Mesendoderm (in vitro differentiated cells): ENCODE measurements at regions not wholly inside any gene's neighbourhood (a gene's known extent, or its start where the extent isn't known, plus 50 kb on each side); places are given as distances from the start of the nearest gene placed in this dataset.
"Not testable (repeated sequence)": the region's sequence is repeated elsewhere in the genome, so short reads cannot be mapped to it uniquely, and the experiment has no call there.

Experiments
- DNase-seq: peaks from one replicate; pipeline ENCODE4 v3.0.0; 2013
- H2AK5ac ChIP-seq: 2 replicates; pipeline ENCODE4 v1.6.1; 2013; ENCODE audit warnings: low read length, inconsistent platforms
- H2BK120ac ChIP-seq: 2 replicates; pipeline ENCODE4 v1.6.1; 2013; ENCODE audit warnings: low read depth, mild to moderate bottlenecking, low read length, moderate library complexity, mixed read lengths
- H2BK15ac ChIP-seq: replicated peaks from 2 replicates; pipeline ENCODE4 v1.6.1; 2013; ENCODE audit warnings: low read depth, mild to moderate bottlenecking, moderate library complexity
- H2BK5ac ChIP-seq: 2 replicates; pipeline ENCODE4 v1.6.1; 2013; ENCODE audit warnings: low read length, inconsistent platforms
- H3K18ac ChIP-seq: 2 replicates; pipeline ENCODE4 v1.6.1; 2013; ENCODE audit warnings: mild to moderate bottlenecking, low read length, mixed read lengths
- H3K23ac ChIP-seq: one replicate; pipeline ENCODE4 v1.6.1; 2013; ENCODE audit warnings: low read length
- H3K27ac ChIP-seq: 2 replicates; pipeline ENCODE4 v1.5.1; 2013; ENCODE audit warnings: low read depth, mild to moderate bottlenecking, inconsistent platforms, low read length, moderate library complexity
- H3K27me3 ChIP-seq: 2 replicates; pipeline ENCODE4 v1.6.1; 2013; ENCODE audit warnings: low read length, control low read depth, mild to moderate bottlenecking, inconsistent platforms; ENCODE audit not compliant: insufficient read depth, poor library complexity
- H3K36me3 ChIP-seq: 2 replicates; pipeline ENCODE4 v1.6.1; 2013; ENCODE audit warnings: low read length, inconsistent platforms; ENCODE audit not compliant: control insufficient read depth, insufficient read depth
- H3K4ac ChIP-seq: one replicate; pipeline ENCODE4 v1.6.1; 2013; ENCODE audit warnings: low read depth, mild to moderate bottlenecking, low read length, moderate library complexity
- H3K4me1 ChIP-seq: 2 replicates; pipeline ENCODE4 v1.6.1; 2013; ENCODE audit warnings: low read depth, low read length, inconsistent platforms; ENCODE audit not compliant: control insufficient read depth
- H3K4me2 ChIP-seq: 2 replicates; pipeline ENCODE4 v1.6.1; 2013; ENCODE audit warnings: low read length
- H3K4me3 ChIP-seq: 2 replicates; pipeline ENCODE4 v1.5.1; 2013; ENCODE audit warnings: mild to moderate bottlenecking, low read length
- H3K56ac ChIP-seq: one replicate; pipeline ENCODE4 v1.6.1; 2013; ENCODE audit warnings: low read length
- H3K79me1 ChIP-seq: 2 replicates; pipeline ENCODE4 v1.6.1; 2013; ENCODE audit warnings: low read length, inconsistent platforms
- H3K79me2 ChIP-seq: 2 replicates; pipeline ENCODE4 v1.6.1; 2013; ENCODE audit warnings: mild to moderate bottlenecking, low read length; ENCODE audit not compliant: control insufficient read depth, insufficient read depth
- H3K9ac ChIP-seq: 2 replicates; pipeline ENCODE4 v1.6.1; 2013; ENCODE audit warnings: low read length, inconsistent platforms
- H4K5ac ChIP-seq: one replicate; pipeline ENCODE4 v1.6.1; 2013; ENCODE audit warnings: low read length
- H4K8ac ChIP-seq: one replicate; pipeline ENCODE4 v1.6.1; 2013; ENCODE audit warnings: low read depth, mild to moderate bottlenecking, control low read depth, low read length, moderate library complexity
- WGBS: extraction: QIAGEN DNeasy Blood & Tissue Kit; methylation state at CpG from one replicate; pipeline ENCODE4 v1.1.7; 2013; ENCODE audit warnings: low lambda C conversion rate, missing lambda C conversion rate; ENCODE audit not compliant: insufficient coverage; ENCODE audit errors: extremely low coverage; 5-methylcytosine and 5-hydroxymethylcytosine counted together

DNA sequence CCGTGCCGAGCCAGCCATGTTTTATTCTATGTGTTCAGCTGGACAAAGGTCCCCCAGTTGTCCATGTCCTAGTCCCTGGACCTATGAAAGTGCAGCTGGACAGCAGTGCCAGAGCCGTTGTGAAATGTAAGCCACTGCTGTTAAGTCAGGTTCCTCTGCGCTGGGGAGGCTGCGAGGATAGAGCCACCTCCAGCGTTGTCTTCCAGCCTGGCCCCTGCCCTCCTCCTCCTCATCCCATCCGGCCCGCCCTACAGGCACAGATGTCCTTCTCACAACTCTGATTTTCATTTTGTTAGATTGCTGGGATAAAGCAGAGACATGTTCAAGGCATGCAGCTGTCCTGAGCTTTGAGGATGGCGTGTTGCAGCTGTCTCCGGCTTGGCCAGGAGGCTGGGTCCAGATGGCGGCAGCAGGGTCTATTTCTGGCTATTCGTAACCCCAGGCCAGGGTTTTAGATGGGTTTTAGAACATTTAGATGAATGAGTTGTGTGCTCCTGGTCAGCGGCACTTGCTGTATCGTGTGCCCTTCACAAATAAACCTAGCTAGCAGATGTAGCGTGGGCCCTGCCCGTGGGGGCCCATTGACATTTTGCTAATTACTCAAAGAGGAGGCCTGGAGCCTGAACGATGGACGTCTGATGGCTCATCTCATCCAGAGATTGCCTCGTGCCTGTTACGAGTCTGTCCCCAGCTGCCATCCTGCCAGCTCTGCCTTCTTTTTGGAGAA lies 185.7 kb downstream of the LAT start:
- H3K79me1 ChIP-seq, H3K4me3 ChIP-seq, H4K5ac ChIP-seq, H3K9ac ChIP-seq, H3K23ac ChIP-seq, H3K4me1 ChIP-seq, H2AK5ac ChIP-seq, H2BK15ac ChIP-seq, H3K27me3 ChIP-seq, H3K79me2 ChIP-seq, H3K27ac ChIP-seq, H3K56ac ChIP-seq, H3K4ac ChIP-seq, H2BK5ac ChIP-seq, H3K18ac ChIP-seq, H4K8ac ChIP-seq, DNase-seq, H2BK120ac ChIP-seq, H3K36me3 ChIP-seq, H3K4me2 ChIP-seq: not testable (repeated sequence)
- no CpG with 5 or more reads among the region's 20 CpGs for WGBS

DNA sequence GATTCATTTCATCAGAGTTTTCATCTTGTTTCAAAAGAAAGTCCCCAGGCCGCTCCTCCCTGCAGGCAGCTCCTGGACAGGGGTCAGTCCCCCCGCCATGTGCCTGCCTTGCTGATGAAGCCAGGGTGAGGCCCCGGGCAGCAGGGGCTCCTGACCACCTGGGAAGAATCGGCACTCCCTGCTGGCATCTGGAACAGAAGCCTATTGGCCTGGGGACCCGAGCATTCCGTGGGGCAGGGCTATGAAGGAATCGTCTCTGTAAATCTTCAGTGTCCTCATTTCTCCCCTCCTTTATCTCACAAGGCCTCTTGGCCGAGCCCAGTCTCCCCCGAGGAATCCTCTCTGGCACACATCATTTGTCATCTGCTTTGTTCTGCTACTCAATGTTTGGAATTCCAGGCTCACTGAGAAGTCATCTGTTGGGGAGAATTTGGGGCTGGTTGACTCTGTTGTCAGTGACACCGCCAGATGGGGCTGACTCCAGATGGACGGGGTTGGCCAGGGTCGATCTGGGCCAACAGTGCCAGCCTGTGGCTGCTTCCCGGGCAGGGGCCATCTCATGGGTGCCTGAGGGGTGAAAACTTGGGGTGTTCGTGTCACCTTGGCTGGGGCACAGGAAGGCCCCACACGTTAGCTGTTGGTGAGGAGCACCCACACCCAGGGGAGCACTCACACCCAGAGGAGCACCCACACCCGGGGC lies 184.6 kb downstream of the LAT start:
- not testable (repeated sequence) for H3K4me1 ChIP-seq, H3K27ac ChIP-seq, H3K27me3 ChIP-seq, H3K18ac ChIP-seq, H3K4me3 ChIP-seq, H4K5ac ChIP-seq, H3K9ac ChIP-seq, DNase-seq, H4K8ac ChIP-seq, H3K79me1 ChIP-seq, H3K23ac ChIP-seq, H2BK5ac ChIP-seq, H3K4me2 ChIP-seq, H3K56ac ChIP-seq, H2AK5ac ChIP-seq, H3K79me2 ChIP-seq, H3K4ac ChIP-seq, H2BK120ac ChIP-seq, H2BK15ac ChIP-seq, H3K36me3 ChIP-seq
- WGBS: no CpG with 5 or more reads among the region's 16 CpGs

DNA sequence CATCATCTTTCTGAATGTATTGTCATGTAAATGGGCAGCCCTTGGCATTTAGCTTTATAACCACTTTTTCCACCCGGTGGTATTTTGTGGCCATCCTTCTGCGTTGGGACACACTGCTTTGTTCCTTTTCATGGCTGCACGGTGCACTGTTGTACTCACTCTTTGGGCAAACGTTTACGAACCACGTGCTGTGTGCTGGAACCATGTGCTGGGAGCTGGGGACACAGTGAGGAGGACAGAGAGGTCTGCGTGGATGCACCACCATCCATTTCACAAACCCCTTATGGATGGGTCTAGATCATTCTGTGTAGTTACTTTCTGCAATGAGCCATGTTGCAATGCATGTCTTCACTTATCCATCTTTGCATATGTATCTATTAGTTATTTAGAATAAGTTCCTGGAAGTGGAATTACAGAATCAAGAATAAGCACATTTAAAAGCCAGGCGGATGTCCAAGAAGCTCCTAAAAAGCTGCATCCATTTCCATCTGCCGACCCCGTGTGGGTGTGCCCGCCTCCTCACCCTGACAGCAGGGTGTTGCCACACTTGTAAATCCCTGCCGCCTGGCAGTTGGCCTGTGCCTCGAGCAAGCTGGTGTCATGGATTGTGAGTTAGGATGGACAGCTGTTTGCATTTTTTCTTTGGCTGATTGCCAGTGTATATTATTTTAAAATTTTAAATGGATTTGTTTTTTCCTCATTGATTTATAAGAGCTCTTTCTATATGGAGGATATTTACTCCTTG lies 183.8 kb downstream of the LAT start:
- H4K8ac ChIP-seq, H3K4me3 ChIP-seq, H3K36me3 ChIP-seq, H3K4me2 ChIP-seq, H3K4ac ChIP-seq, DNase-seq, H3K9ac ChIP-seq, H3K79me1 ChIP-seq, H3K79me2 ChIP-seq, H3K56ac ChIP-seq, H4K5ac ChIP-seq, H2AK5ac ChIP-seq, H3K23ac ChIP-seq, H3K18ac ChIP-seq, H2BK5ac ChIP-seq, H2BK120ac ChIP-seq, H3K27ac ChIP-seq, H3K27me3 ChIP-seq, H2BK15ac ChIP-seq, H3K4me1 ChIP-seq: not testable (repeated sequence)
- WGBS: no CpG with 5 or more reads among the region's 13 CpGs

DNA sequence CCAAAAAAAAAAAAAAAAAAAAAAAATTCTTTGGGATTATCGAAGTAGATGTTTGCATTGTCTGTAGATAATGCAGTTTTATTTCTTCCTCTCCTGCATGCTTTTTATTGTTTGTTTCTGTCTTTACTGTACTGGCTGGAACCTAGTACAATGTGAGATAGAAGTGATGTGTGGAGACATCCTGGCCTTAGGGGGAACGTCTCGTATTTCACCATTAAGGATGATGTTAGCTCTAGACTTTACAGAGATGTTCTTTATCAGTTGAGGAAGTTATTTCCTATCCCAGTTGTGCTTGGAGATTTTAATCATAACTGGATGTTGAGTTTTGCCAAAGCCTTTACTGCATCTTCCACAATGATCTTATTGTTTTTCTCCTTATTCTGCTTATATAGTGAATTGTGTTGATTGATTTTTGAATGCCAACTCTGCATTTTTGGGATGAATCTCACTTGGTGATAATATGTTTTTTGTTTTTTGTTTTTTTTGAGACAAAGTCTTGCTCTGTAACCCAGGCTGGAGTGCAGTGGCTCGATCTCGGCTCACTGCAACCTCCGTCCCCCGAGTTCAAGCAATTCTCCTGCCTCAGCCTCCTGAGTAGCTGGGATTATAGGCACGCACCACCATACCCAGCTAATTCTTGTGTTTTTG lies 179.7 kb downstream of the LAT start:
- H3K18ac ChIP-seq, DNase-seq, H4K5ac ChIP-seq, H3K79me1 ChIP-seq, H2AK5ac ChIP-seq, H3K36me3 ChIP-seq, H4K8ac ChIP-seq, H2BK120ac ChIP-seq, H2BK15ac ChIP-seq, H3K4me3 ChIP-seq, H3K27me3 ChIP-seq, H3K4ac ChIP-seq, H3K27ac ChIP-seq, H3K56ac ChIP-seq, H3K4me2 ChIP-seq, H3K23ac ChIP-seq, H3K9ac ChIP-seq, H3K4me1 ChIP-seq, H3K79me2 ChIP-seq, H2BK5ac ChIP-seq: not testable (repeated sequence)
- no CpG with 5 or more reads among the region's 8 CpGs for WGBS

DNA sequence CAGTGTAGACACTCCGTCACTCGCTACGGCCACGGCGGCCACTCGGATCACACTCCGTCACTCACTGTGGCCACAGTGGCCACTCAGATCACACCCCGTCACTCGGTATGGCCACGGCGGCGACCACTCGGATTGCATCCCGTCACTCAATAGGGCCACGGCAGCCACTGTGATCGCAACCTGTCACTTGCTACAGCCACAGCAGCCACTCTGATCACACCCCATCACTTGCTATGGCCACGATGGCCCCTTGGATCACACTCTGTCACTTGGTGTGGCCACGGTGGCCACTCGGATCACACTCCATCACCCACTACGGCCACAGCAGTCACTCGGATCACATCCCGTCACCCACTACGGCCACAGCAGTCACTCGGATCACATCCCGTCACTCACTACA lies 175.3 kb downstream of the LAT start:
- not testable (repeated sequence) for H3K56ac ChIP-seq, H4K8ac ChIP-seq, H3K9ac ChIP-seq, H3K4ac ChIP-seq, H2AK5ac ChIP-seq, H3K18ac ChIP-seq, H4K5ac ChIP-seq, H3K27ac ChIP-seq, H3K4me1 ChIP-seq, H2BK5ac ChIP-seq, DNase-seq, H3K79me1 ChIP-seq, H3K23ac ChIP-seq, H3K79me2 ChIP-seq, H3K4me2 ChIP-seq, H3K4me3 ChIP-seq, H3K36me3 ChIP-seq, H3K27me3 ChIP-seq, H2BK15ac ChIP-seq, H2BK120ac ChIP-seq
- WGBS: no CpG with 5 or more reads among the region's 25 CpGs
